Hepatocyte (in vitro differentiated cells): ENCODE measurements at regions not wholly inside any gene's neighbourhood (a gene's known extent, or its start where the extent isn't known, plus 50 kb on each side); places are given as distances from the start of the nearest gene placed in this dataset.

Experiments used
- CTCF ChIP-seq: fragments of 200-600 bp; sonication (generic); IDR thresholded peaks from 2 replicates; pipeline ENCODE4 v1.5.1; 2016; ENCODE audit warnings: antibody characterized with exemption, mild to moderate bottlenecking; ENCODE audit not compliant: poor library complexity
- EZH2phosphoT487 ChIP-seq: fragments of 200-600 bp; sonication (generic); IDR thresholded peaks from one replicate; pipeline ENCODE4 v1.6.1; 2018; ENCODE audit warnings: antibody characterized with exemption, mild to moderate bottlenecking, low read depth, moderate library complexity; ENCODE audit not compliant: unreplicated experiment, severe bottlenecking

- peak; percentile 75 for TF ChIP-seq CTCF
- TF ChIP-seq EZH2phosphoT487 = no peak
Observed at GRCh38 chr11:87878373-87878825, 296.8 kb downstream of the RAB38 start.
